ENCODE measurements at regions not wholly inside any gene's neighbourhood (a gene's known extent, or its start where the extent isn't known, plus 50 kb on each side); places are given as distances from the start of the nearest gene placed in this dataset.

DNA sequence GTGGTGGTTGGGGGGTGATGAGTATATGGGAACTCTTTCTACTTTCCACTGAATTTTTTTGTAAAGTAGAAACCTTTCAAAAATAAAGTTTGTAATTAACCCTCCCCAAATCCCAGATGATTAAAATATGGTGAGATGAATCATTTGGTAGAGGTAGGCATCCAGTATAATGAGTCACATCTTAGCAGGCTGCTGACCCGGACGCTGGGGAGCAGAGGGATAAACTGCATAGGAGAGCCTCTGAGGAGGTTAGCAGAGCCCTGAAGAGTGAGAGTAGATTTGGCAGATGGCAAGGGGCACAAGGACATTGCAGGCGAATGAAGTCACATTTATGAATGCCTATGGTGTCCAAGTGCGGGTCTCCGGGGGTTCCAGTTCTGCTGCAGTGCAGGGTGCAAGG is 293.8 kb downstream of the FGF9 start:
- TF ChIP-seq POLR2AphosphoS5 (IDR thresholded peaks at IDR 0.05; ENCODE audit: low read depth, low read length) (no peak), SIN3A (IDR thresholded peaks at IDR 0.05; ENCODE audit: borderline replicate concordance, insufficient read depth, low read length) (no peak), FOXP2 (optimal IDR thresholded peaks at IDR 0.05; ENCODE audit: borderline replicate concordance, extremely low read depth, extremely low read length, insufficient read depth) (no peak)
- TF ChIP-seq, protein P1, sequence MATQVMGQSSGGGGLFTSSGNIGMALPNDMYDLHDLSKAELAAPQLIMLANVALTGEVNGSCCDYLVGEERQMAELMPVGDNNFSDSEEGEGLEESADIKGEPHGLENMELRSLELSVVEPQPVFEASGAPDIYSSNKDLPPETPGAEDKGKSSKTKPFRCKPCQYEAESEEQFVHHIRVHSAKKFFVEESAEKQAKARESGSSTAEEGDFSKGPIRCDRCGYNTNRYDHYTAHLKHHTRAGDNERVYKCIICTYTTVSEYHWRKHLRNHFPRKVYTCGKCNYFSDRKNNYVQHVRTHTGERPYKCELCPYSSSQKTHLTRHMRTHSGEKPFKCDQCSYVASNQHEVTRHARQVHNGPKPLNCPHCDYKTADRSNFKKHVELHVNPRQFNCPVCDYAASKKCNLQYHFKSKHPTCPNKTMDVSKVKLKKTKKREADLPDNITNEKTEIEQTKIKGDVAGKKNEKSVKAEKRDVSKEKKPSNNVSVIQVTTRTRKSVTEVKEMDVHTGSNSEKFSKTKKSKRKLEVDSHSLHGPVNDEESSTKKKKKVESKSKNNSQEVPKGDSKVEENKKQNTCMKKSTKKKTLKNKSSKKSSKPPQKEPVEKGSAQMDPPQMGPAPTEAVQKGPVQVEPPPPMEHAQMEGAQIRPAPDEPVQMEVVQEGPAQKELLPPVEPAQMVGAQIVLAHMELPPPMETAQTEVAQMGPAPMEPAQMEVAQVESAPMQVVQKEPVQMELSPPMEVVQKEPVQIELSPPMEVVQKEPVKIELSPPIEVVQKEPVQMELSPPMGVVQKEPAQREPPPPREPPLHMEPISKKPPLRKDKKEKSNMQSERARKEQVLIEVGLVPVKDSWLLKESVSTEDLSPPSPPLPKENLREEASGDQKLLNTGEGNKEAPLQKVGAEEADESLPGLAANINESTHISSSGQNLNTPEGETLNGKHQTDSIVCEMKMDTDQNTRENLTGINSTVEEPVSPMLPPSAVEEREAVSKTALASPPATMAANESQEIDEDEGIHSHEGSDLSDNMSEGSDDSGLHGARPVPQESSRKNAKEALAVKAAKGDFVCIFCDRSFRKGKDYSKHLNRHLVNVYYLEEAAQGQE (IDR thresholded peaks at IDR 0.05; ENCODE audit: insufficient read depth in 1 of 2, low read depth in 2 of 2, low read length in 2 of 2), result no peak
